Activated B cell treated with CpG ODN at 0.5 μM for 24 hours (primary cell): ENCODE measurements at regions not wholly inside any gene's neighbourhood (a gene's known extent, or its start where the extent isn't known, plus 50 kb on each side); places are given as distances from the start of the nearest gene placed in this dataset.

Experiments used
- ATAC-seq: fragments of 200-7000 bp; cut with Tn5 transposase; one replicate; pipeline ENCODE4 v1.10.0; 2021; ENCODE audit warnings: low read depth, mild to moderate bottlenecking, moderate library complexity
- CTCF ChIA-PET: fragments of 350-600 bp; sonication (Branson Sonifier 250); formaldehyde crosslinking; loops from one replicate; lab custom pipeline; 2021; ENCODE audit warnings: antibody characterized with exemption; lab: Charles Lee
- POLR2A ChIA-PET: fragments of 350-600 bp; sonication (Branson Sonifier 250); formaldehyde crosslinking; loops from one replicate; lab custom pipeline; 2021; ENCODE audit warnings: antibody characterized with exemption; lab: Charles Lee
- DNase-seq: peaks from one replicate; pipeline ENCODE4 v3.0.0; 2022
- H3K27ac Mint-ChIP-seq: one replicate; pipeline ENCODE4 v1.8.0; 2020; ENCODE audit warnings: mixed read lengths
- H3K27me3 Mint-ChIP-seq: one replicate; pipeline ENCODE4 v1.8.0; 2021; ENCODE audit warnings: mixed read lengths
- H3K36me3 Mint-ChIP-seq: one replicate; pipeline ENCODE4 v1.8.0; 2021; ENCODE audit warnings: low read depth, mixed read lengths
- H3K4me1 Mint-ChIP-seq: one replicate; pipeline ENCODE4 v1.8.0; 2021; ENCODE audit warnings: mixed read lengths
- H3K4me3 Mint-ChIP-seq: one replicate; pipeline ENCODE4 v1.8.0; 2020; ENCODE audit warnings: mild to moderate bottlenecking, mixed read lengths
- H3K9me3 Mint-ChIP-seq: one replicate; pipeline ENCODE4 v1.8.0; 2020; ENCODE audit warnings: mixed read lengths
- intact Hi-C: fragments of 100-400 bp; cut with micrococcal nuclease; formaldehyde crosslinking; loops from one replicate; pipeline ENCODE4 v1.15.1; 2024
- TF ChIP-seq, protein P1 (sequence below): fragments of 200-600 bp; IDR thresholded peaks from one replicate; pipeline ENCODE4 v1.8.0; 2022; ENCODE audit warnings: antibody characterized with exemption, mild to moderate bottlenecking

DNA sequence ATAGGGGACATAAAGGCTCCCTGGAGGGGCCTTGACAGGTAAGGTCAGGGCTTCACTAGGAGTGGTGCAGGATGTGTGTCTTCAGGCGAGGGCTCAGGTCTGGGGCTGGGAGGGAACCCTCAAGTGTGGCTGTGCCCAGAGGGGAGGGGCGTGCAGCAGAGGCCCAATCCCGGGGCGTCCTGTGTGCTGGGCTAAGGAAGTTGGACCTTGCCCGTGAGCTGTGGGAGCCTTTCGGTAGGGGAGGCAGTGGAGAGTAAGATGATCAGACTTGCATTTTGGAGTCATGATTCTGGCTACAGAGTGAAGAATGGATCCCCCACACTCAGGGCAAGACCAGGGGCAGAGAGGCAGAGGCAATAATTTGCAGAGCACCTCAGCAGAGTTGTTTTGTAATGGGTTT is 145.4 kb downstream of the BUB3 start:
- no peak overlapping the region for H3K27ac Mint-ChIP-seq
- no peaks in the 10 kb centered on the region for H3K27me3 Mint-ChIP-seq
- intact Hi-C loops, result no loop called here
- TF ChIP-seq, protein P1, sequence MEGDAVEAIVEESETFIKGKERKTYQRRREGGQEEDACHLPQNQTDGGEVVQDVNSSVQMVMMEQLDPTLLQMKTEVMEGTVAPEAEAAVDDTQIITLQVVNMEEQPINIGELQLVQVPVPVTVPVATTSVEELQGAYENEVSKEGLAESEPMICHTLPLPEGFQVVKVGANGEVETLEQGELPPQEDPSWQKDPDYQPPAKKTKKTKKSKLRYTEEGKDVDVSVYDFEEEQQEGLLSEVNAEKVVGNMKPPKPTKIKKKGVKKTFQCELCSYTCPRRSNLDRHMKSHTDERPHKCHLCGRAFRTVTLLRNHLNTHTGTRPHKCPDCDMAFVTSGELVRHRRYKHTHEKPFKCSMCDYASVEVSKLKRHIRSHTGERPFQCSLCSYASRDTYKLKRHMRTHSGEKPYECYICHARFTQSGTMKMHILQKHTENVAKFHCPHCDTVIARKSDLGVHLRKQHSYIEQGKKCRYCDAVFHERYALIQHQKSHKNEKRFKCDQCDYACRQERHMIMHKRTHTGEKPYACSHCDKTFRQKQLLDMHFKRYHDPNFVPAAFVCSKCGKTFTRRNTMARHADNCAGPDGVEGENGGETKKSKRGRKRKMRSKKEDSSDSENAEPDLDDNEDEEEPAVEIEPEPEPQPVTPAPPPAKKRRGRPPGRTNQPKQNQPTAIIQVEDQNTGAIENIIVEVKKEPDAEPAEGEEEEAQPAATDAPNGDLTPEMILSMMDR, result no peak
- peaks cover 6% of the 10 kb centered on the region for H3K9me3 Mint-ChIP-seq
- no peaks in the 10 kb centered on the region for H3K36me3 Mint-ChIP-seq
- DNase-seq (no peak), ATAC-seq (no peak)
- CTCF ChIA-PET, result no interaction called here
- H3K4me1 Mint-ChIP-seq, result no peaks in the 10 kb centered on the region
- no peak overlapping the region for H3K4me3 Mint-ChIP-seq
- POLR2A ChIA-PET, result no interaction called here

DNA sequence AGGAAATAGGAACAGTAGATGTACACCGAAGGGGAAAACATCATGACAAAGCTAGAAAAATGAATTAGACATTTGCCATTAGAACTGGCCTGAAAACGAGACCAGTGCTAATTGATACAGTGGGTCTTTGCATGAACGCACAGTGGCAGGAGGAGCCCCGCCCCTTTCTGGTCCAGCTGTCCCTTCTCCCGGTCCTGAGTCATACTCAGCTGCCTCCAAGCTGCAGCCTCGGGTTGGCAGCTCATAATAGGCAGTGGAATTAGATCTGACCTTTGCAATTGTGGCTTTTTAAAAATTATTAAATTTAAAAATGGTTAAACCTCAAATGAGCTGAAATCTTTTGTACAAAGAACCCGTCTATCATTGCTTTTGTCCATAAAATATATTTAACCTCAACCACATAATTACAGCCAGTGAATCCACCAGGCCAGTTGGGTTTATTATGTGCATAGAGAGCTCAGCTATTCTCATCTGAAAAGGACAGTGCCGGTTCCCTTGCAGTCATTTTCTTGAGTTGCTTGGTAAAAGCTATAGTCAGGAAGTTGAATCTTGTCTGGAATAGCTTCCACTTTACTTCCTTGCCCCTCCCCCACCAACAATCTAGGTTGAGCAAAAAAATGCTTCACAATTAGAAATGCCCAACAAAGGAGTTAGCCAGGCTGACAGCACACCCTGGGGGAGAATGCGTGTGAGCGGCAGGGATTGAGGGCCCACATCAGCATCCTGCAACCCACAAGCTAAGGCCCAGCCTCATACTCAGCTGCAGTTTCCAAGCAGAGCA is 147.1 kb downstream of the BUB3 start:
- H3K36me3 Mint-ChIP-seq, result no peaks in the 10 kb centered on the region
- DNase-seq, result no peak
- no peak overlapping the region for H3K27ac Mint-ChIP-seq
- H3K4me3 Mint-ChIP-seq, result no peak overlapping the region
- no peaks in the 10 kb centered on the region for H3K4me1 Mint-ChIP-seq
- ChIA-PET CTCF (no interaction called here), POLR2A (no interaction called here)
- ATAC-seq, result no peak
- intact Hi-C loops, result no loop called here
- TF ChIP-seq, protein P1, result no peak
- H3K27me3 Mint-ChIP-seq, result no peaks in the 10 kb centered on the region
- H3K9me3 Mint-ChIP-seq, result no peaks in the 10 kb centered on the region

DNA sequence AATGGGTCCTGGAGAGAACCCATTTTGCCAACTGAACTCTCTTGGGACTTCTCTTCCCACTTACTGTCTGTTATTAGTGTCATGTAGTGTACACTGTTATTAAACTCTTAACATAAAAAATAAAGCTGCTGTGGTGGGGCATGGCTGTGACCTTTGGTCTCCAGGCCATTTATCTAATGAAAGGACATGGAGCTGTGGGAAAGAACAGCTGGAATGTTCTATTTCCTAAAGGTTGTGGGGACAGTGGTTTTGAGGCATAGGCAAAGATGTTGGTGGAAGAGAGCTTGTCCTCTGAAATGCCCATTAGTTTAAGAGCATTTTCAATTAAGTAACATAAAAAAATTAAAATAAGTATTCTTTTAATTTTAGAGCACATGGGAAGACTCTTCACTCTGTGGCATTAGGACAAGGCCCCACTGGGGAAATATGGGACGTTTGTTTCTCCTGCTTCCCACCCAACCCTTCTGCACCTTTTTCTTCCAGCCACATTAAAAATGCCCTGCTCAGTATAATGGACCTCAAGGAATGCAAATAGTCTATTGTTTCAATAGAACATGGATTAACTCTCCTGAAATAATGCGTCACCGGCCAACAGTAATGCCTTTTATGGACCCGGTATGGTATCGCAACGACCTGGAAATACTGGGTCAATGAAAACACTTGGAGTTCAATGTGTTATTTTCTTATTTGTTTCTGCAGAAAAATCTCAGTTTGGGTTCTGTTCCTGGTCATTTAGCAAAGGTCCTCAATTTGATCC is 149.6 kb downstream of the BUB3 start:
- Mint-ChIP-seq H3K9me3 (no peaks in the 10 kb centered on the region), H3K27ac (no peak overlapping the region), H3K27me3 (peaks cover 2% of the 10 kb centered on the region), H3K4me3 (no peak overlapping the region), H3K36me3 (no peaks in the 10 kb centered on the region), H3K4me1 (no peaks in the 10 kb centered on the region)
- POLR2A ChIA-PET, result no interaction called here
- TF ChIP-seq, protein P1, result no peak
- DNase-seq (no peak), ATAC-seq (no peak)
- CTCF ChIA-PET, result no interaction called here
- intact Hi-C loops, result no loop called here

DNA sequence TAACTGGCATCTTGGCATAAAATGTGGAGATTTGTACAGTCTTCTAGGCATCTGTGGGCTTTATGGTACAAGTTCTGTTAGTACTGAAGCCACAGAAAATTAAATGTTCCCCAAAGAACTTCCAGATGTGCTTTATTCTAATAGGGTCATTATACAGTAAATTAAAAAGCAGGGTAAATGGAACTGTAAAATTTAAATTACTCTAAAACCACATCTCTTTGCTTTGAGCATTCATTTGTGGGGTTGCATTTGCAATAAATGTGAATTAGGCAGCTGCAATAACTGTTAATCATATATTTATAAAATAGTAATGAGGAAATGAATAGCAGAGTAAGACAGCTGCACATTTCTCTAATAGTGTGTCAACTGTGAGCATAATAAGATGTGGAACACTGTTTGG is 151.5 kb downstream of the BUB3 start:
- POLR2A ChIA-PET, result no interaction called here
- CTCF ChIA-PET, result no interaction called here
- Mint-ChIP-seq H3K36me3 (no peaks in the 10 kb centered on the region), H3K4me3 (no peak overlapping the region), H3K9me3 (no peaks in the 10 kb centered on the region), H3K27me3 (peaks cover 2% of the 10 kb centered on the region), H3K4me1 (no peaks in the 10 kb centered on the region), H3K27ac (no peak overlapping the region)
- TF ChIP-seq, protein P1, result no peak
- DNase-seq, result no peak
- no peak for ATAC-seq
- intact Hi-C loops, result no loop called here

DNA sequence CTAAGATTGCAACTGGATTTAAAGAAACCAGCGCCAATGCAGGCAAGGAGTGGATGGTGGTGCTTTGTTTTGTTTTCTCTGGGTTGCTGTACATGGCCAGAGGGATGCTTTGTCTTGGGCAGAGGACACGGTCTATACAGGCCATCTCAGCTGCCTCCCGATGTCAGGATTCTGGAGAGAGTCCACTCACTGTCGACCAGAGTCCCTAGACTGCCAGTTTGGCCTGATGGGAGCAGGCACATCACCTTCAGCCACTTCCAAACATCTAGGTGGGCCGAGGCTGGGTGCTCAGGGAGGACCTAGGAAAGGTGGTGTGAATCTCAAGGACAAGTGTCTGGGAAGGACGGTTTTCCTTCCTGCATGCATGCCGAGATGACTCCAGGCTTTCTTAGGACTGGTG is 152.1 kb downstream of the BUB3 start:
- Mint-ChIP-seq H3K36me3 (no peaks in the 10 kb centered on the region), H3K27me3 (peaks cover 2% of the 10 kb centered on the region), H3K4me3 (no peak overlapping the region), H3K4me1 (no peaks in the 10 kb centered on the region), H3K9me3 (no peaks in the 10 kb centered on the region), H3K27ac (no peak overlapping the region)
- no peak for DNase-seq
- ChIA-PET CTCF (no interaction called here), POLR2A (no interaction called here)
- intact Hi-C loops, result no loop called here
- ATAC-seq, result no peak
- TF ChIP-seq, protein P1, result no peak
